Neural cell (in vitro differentiated cells): ENCODE measurements at regions not wholly inside any gene's neighbourhood (a gene's known extent, or its start where the extent isn't known, plus 50 kb on each side); places are given as distances from the start of the nearest gene placed in this dataset.

Source experiments
- H2AFZ ChIP-seq: fragments of 200-600, 300-800 bp; sonication (generic), shearing (Covaris generic); 2 replicates; pipeline ENCODE4 v1.6.0; 2014; ENCODE audit warnings: low read depth, mild to moderate bottlenecking, antibody characterized with exemption, low read length, moderate library complexity
- H3F3A ChIP-seq: fragments of 200-600 bp; shearing (Covaris generic); 2 replicates; pipeline ENCODE4 v1.6.1; 2016; ENCODE audit warnings: mild to moderate bottlenecking, moderate library complexity, mixed read lengths, antibody characterized with exemption, low read length; ENCODE audit not compliant: insufficient read depth, poor library complexity, severe bottlenecking
- H3K27ac ChIP-seq: fragments of 200-600, 300-800 bp; sonication (generic), shearing (Covaris generic); 2 replicates; pipeline ENCODE4 v1.5.1; 2014; ENCODE audit warnings: mild to moderate bottlenecking, low read length, moderate library complexity
- H3K27me3 ChIP-seq: fragments of 300-800, 200-600 bp; sonication (generic), shearing (Covaris generic); 2 replicates; pipeline ENCODE4 v1.6.0; 2014; ENCODE audit warnings: mild to moderate bottlenecking, low read depth, low read length, moderate library complexity; ENCODE audit not compliant: insufficient read depth
- H3K36me3 ChIP-seq: fragments of 300-800, 200-600 bp; sonication (generic), shearing (Covaris generic); 2 replicates; pipeline ENCODE4 v1.5.1; 2014; ENCODE audit warnings: mild to moderate bottlenecking, antibody characterized with exemption, low read length, moderate library complexity; ENCODE audit not compliant: insufficient read depth
- H3K4me2 ChIP-seq: fragments of 300-800, 200-600 bp; sonication (generic), shearing (Covaris generic); 2 replicates; pipeline ENCODE4 v1.6.0; 2014; ENCODE audit warnings: mild to moderate bottlenecking, low read length
- H3K4me3 ChIP-seq: fragments of 300-800, 200-600 bp; sonication (generic), shearing (Covaris generic); 2 replicates; pipeline ENCODE4 v1.5.1; 2014; ENCODE audit warnings: mild to moderate bottlenecking, low read length, moderate library complexity
- H3K79me2 ChIP-seq: fragments of 200-600 bp; shearing (Covaris generic); replicated peaks from 2 replicates; pipeline ENCODE4 v1.6.0; 2014; ENCODE audit warnings: mild to moderate bottlenecking, low read length, moderate library complexity; ENCODE audit not compliant: insufficient read depth
- H3K9ac ChIP-seq: fragments of 300-800, 200-600 bp; sonication (generic), shearing (Covaris generic); 2 replicates; pipeline ENCODE4 v1.6.1; 2016; ENCODE audit warnings: mild to moderate bottlenecking, low read length, mixed read lengths
- H3K9me2 ChIP-seq: fragments of 200-600 bp; shearing (Covaris generic); 2 replicates; pipeline ENCODE4 v1.6.1; 2016; ENCODE audit warnings: mild to moderate bottlenecking, low read length, mixed read lengths; ENCODE audit not compliant: insufficient read depth
- H3K9me3 ChIP-seq: fragments of 200-600, 300-800 bp; sonication (generic), shearing (Covaris generic); 2 replicates; pipeline ENCODE4 v1.6.1; 2016; ENCODE audit warnings: mild to moderate bottlenecking, mixed run types, low read length, moderate library complexity, mixed read lengths
- H4K20me1 ChIP-seq: fragments of 200-600 bp; shearing (Covaris generic); 2 replicates; pipeline ENCODE4 v1.6.1; 2016; ENCODE audit warnings: mild to moderate bottlenecking, mixed run types; ENCODE audit not compliant: insufficient read depth
- CTCF ChIP-seq: fragments of 450-650 bp; IDR thresholded peaks from 2 replicates; pipeline ENCODE4 v1.5.1; 2014; ENCODE audit warnings: antibody characterized with exemption, mild to moderate bottlenecking, moderate library complexity; ENCODE audit not compliant: poor library complexity, severe bottlenecking
- EP300 ChIP-seq: fragments of 450-650 bp; conservative IDR thresholded peaks from 2 replicates; pipeline ENCODE4 v1.6.1; 2014; ENCODE audit warnings: antibody characterized with exemption, mild to moderate bottlenecking, moderate library complexity; ENCODE audit not compliant: poor library complexity, severe bottlenecking
- EZH2 ChIP-seq: fragments of 200-600, 300-800 bp; shearing (Covaris generic), sonication (generic); IDR thresholded peaks from 2 replicates; pipeline ENCODE4 v1.6.1; 2014; ENCODE audit warnings: antibody characterized with exemption, low read length, borderline replicate concordance, mild to moderate bottlenecking; ENCODE audit not compliant: insufficient read depth, poor library complexity, severe bottlenecking
- MXI1 ChIP-seq: fragments of 450-650 bp; conservative IDR thresholded peaks from 2 replicates; pipeline ENCODE4 v1.6.1; 2014; ENCODE audit warnings: antibody characterized with exemption, mild to moderate bottlenecking; ENCODE audit not compliant: poor library complexity, severe bottlenecking
- POLR2AphosphoS5 ChIP-seq: IDR thresholded peaks from 2 replicates; pipeline ENCODE4 v1.6.1; 2012
- RAD21 ChIP-seq: fragments of 450-650 bp; conservative IDR thresholded peaks from 2 replicates; pipeline ENCODE4 v1.6.1; 2014; ENCODE audit warnings: antibody characterized with exemption, mild to moderate bottlenecking, moderate library complexity
- SMC3 ChIP-seq: fragments of 450-650 bp; conservative IDR thresholded peaks from 2 replicates; pipeline ENCODE4 v1.6.1; 2014; ENCODE audit warnings: antibody characterized with exemption, mild to moderate bottlenecking, moderate library complexity; ENCODE audit not compliant: poor library complexity
- TAF1 ChIP-seq: IDR thresholded peaks from 2 replicates; pipeline ENCODE4 v1.6.1; 2012; ENCODE audit warnings: low read depth
- TF ChIP-seq, protein P1 (sequence below): IDR thresholded peaks from 2 replicates; pipeline ENCODE4 v1.6.1; 2012; ENCODE audit warnings: borderline replicate concordance

DNA sequence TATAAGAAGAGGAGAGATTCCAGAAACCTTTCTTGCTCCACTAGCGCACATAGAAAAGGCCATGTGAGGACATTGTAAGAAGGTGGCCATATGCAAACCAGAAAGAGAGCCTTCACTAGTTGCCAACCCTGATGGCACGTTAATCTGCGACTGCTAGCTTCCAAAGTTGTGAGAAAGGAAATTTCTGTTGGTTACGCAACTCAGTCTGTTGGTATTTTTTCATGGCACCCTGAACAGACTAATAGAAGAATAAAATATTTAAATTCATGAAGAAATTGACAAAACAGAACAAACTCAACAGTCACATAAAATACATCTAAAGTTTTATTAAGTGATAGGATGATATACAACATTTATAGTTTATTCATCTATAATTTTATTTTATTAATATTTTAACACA is 625.9 kb upstream of the NRXN1 start:
- no peaks in the 10 kb centered on the region for H3K36me3 ChIP-seq
- H3K79me2 ChIP-seq: no peaks in the 10 kb centered on the region
- H3K9ac ChIP-seq: no peak overlapping the region
- no peak overlapping the region for H3K4me2 ChIP-seq
- TF ChIP-seq, protein P1, sequence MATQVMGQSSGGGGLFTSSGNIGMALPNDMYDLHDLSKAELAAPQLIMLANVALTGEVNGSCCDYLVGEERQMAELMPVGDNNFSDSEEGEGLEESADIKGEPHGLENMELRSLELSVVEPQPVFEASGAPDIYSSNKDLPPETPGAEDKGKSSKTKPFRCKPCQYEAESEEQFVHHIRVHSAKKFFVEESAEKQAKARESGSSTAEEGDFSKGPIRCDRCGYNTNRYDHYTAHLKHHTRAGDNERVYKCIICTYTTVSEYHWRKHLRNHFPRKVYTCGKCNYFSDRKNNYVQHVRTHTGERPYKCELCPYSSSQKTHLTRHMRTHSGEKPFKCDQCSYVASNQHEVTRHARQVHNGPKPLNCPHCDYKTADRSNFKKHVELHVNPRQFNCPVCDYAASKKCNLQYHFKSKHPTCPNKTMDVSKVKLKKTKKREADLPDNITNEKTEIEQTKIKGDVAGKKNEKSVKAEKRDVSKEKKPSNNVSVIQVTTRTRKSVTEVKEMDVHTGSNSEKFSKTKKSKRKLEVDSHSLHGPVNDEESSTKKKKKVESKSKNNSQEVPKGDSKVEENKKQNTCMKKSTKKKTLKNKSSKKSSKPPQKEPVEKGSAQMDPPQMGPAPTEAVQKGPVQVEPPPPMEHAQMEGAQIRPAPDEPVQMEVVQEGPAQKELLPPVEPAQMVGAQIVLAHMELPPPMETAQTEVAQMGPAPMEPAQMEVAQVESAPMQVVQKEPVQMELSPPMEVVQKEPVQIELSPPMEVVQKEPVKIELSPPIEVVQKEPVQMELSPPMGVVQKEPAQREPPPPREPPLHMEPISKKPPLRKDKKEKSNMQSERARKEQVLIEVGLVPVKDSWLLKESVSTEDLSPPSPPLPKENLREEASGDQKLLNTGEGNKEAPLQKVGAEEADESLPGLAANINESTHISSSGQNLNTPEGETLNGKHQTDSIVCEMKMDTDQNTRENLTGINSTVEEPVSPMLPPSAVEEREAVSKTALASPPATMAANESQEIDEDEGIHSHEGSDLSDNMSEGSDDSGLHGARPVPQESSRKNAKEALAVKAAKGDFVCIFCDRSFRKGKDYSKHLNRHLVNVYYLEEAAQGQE: no peak
- TF ChIP-seq MXI1 (no peak), RAD21 (no peak), EP300 (no peak), TAF1 (no peak), POLR2AphosphoS5 (no peak), SMC3 (no peak), CTCF (no peak), EZH2 (no peak)
- H3K9me2 ChIP-seq: no peaks in the 10 kb centered on the region
- H3K27me3 ChIP-seq: no peaks in the 10 kb centered on the region
- H4K20me1 ChIP-seq: no peaks in the 10 kb centered on the region
- no peak overlapping the region for H2AFZ ChIP-seq
- H3K9me3 ChIP-seq: no peaks in the 10 kb centered on the region
- no peak overlapping the region for H3K4me3 ChIP-seq
- no peaks in the 10 kb centered on the region for H3F3A ChIP-seq
- no peak overlapping the region for H3K27ac ChIP-seq

- TF ChIP-seq CTCF (no peak), TAF1 (no peak)
- TF ChIP-seq, protein P1: no peak
- H3K9me3 ChIP-seq: no peaks in the 10 kb centered on the region
- H3K27ac ChIP-seq: no peak overlapping the region
- H3K79me2 ChIP-seq: no peaks in the 10 kb centered on the region
- no peaks in the 10 kb centered on the region for H3K27me3 ChIP-seq
- no peak overlapping the region for H2AFZ ChIP-seq
- no peaks in the 10 kb centered on the region for H3F3A ChIP-seq
- no peaks in the 10 kb centered on the region for H3K36me3 ChIP-seq
- no peak overlapping the region for H3K9ac ChIP-seq
- no peak overlapping the region for H3K4me3 ChIP-seq
- H4K20me1 ChIP-seq: no peaks in the 10 kb centered on the region
- H3K9me2 ChIP-seq: no peaks in the 10 kb centered on the region
- no peak overlapping the region for H3K4me2 ChIP-seq
Observed at GRCh38 chr2:51650769-51651168, 618.8 kb upstream of the NRXN1 start.
